SH-SY5Y (cell line): ENCODE measurements at regions not wholly inside any gene's neighbourhood (a gene's known extent, or its start where the extent isn't known, plus 50 kb on each side); places are given as distances from the start of the nearest gene placed in this dataset.

Experiments
- GATA2 ChIP-seq: IDR thresholded peaks from 2 replicates; pipeline ENCODE4 v1.6.1; 2011; ENCODE audit warnings: mild to moderate bottlenecking, low read depth, low read length
- GATA3 ChIP-seq: IDR thresholded peaks from 2 replicates; pipeline ENCODE4 v1.6.1; 2011; ENCODE audit warnings: low read depth, mild to moderate bottlenecking, low read length, moderate library complexity

DNA sequence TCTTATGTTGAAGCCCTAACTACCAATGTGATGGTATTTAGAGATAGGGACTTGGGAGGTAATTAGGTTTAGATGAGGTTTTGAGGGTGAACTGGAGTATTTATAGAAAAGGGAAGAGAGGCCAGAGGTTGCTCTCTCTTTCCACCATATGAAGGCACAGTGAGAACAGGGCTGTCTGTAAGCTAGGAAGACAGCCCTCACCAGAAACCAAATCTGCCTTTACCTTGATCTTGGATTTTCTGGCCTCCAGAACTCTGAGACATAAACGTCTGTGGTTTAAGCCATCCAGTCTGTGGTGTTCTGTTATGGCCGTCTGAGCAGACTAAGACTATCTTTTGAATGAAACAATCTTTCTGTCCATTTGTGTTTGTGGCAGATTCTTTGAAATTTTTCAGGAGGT lies 223.7 kb downstream of the PDHA2 start:
- no peak for TF ChIP-seq GATA2
- no peak for TF ChIP-seq GATA3
